ENCODE measurements at regions not wholly inside any gene's neighbourhood (a gene's known extent, or its start where the extent isn't known, plus 50 kb on each side); places are given as distances from the start of the nearest gene placed in this dataset.

- DNase-seq (ENCODE audit: low read depth) = no peak
- CTCF ChIA-PET = no interaction called here
- Histone ChIP-seq H3K27me3 (ENCODE audit: control insufficient read depth, insufficient read depth, low read length) (no peaks in the 10 kb centered on the region), H3K36me3 (ENCODE audit: control insufficient read depth, insufficient read depth, low read length) (no peaks in the 10 kb centered on the region), H3K4me3 (ENCODE audit: low read depth, low read length) (no peak overlapping the region)
- POLR2A ChIA-PET = interaction anchor here (0.5 kb wide), 1 partner anchor 12 kb away, joined by 3 read pairs; no protein-coding TSS in a partner anchor
- no peak for TF ChIP-seq CTCF (IDR thresholded peaks at IDR 0.05; ENCODE audit: insufficient read depth, low read depth, low read length)
Observed at GRCh38 chr1:72366466-72366865, 84.1 kb upstream of the NEGR1 start.

GRCh38 chr1:72365693-72366092, 83.4 kb upstream of the NEGR1 start:
- CTCF ChIA-PET = interaction anchor here (0.6 kb wide), 1 partner anchor 13 kb away, joined by 4 read pairs; no protein-coding TSS in a partner anchor
- H3K27me3 ChIP-seq (ENCODE audit: control insufficient read depth, insufficient read depth, low read length) = no peaks in the 10 kb centered on the region
- no peak for TF ChIP-seq CTCF (IDR thresholded peaks at IDR 0.05; ENCODE audit: insufficient read depth, low read depth, low read length)
- H3K36me3 ChIP-seq (ENCODE audit: control insufficient read depth, insufficient read depth, low read length) = no peaks in the 10 kb centered on the region
- DNase-seq (ENCODE audit: low read depth) = no peak
- POLR2A ChIA-PET = no interaction called here
- H3K4me3 ChIP-seq (ENCODE audit: low read depth, low read length) = no peak overlapping the region

- CTCF ChIA-PET = no interaction called here
- no peak for DNase-seq (ENCODE audit: low read depth)
- POLR2A ChIA-PET = no interaction called here
- H3K27me3 ChIP-seq (ENCODE audit: control insufficient read depth, insufficient read depth, low read length) = no peaks in the 10 kb centered on the region
- no peak for TF ChIP-seq CTCF (IDR thresholded peaks at IDR 0.05; ENCODE audit: insufficient read depth, low read depth, low read length)
- H3K36me3 ChIP-seq (ENCODE audit: control insufficient read depth, insufficient read depth, low read length) = no peaks in the 10 kb centered on the region
- H3K4me3 ChIP-seq (ENCODE audit: low read depth, low read length) = no peak overlapping the region
Observed at GRCh38 chr1:72362538-72362937, 80.2 kb upstream of the NEGR1 start.

GRCh38 chr1:72357411-72357810, 75.1 kb upstream of the NEGR1 start:
- Histone ChIP-seq H3K4me3 (ENCODE audit: low read depth, low read length) (no peak overlapping the region), H3K36me3 (ENCODE audit: control insufficient read depth, insufficient read depth, low read length) (no peaks in the 10 kb centered on the region), H3K27me3 (ENCODE audit: control insufficient read depth, insufficient read depth, low read length) (no peaks in the 10 kb centered on the region)
- CTCF ChIA-PET = no interaction called here
- POLR2A ChIA-PET = no interaction called here
- DNase-seq (ENCODE audit: low read depth) = no peak
- TF ChIP-seq CTCF (IDR thresholded peaks at IDR 0.05; ENCODE audit: insufficient read depth, low read depth, low read length) = no peak

GRCh38 chr1:72355899-72356298, 73.6 kb upstream of the NEGR1 start:
- no peak for DNase-seq (ENCODE audit: low read depth)
- ChIA-PET POLR2A (no interaction called here), CTCF (no interaction called here)

More at GRCh38 chr1:72355899-72356298, 73.6 kb upstream of the NEGR1 start:
- Histone ChIP-seq H3K27me3 (ENCODE audit: control insufficient read depth, insufficient read depth, low read length) (no peaks in the 10 kb centered on the region), H3K36me3 (ENCODE audit: control insufficient read depth, insufficient read depth, low read length) (no peaks in the 10 kb centered on the region), H3K4me3 (ENCODE audit: low read depth, low read length) (no peak overlapping the region)
- TF ChIP-seq CTCF (IDR thresholded peaks at IDR 0.05; ENCODE audit: insufficient read depth, low read depth, low read length) = no peak

All from BJ (cell line).